Neural cell (in vitro differentiated cells): ENCODE measurements at regions not wholly inside any gene's neighbourhood (a gene's known extent, or its start where the extent isn't known, plus 50 kb on each side); places are given as distances from the start of the nearest gene placed in this dataset.
A peak's percentile ranks its signal among the peaks of the same experiment; 100 is the strongest.

ENCODE experiments used
- EP300 ChIP-seq: fragments of 450-650 bp; conservative IDR thresholded peaks from 2 replicates; pipeline ENCODE4 v1.6.1; 2014; ENCODE audit warnings: antibody characterized with exemption, mild to moderate bottlenecking, moderate library complexity; ENCODE audit not compliant: poor library complexity, severe bottlenecking
- POLR2AphosphoS5 ChIP-seq: IDR thresholded peaks from 2 replicates; pipeline ENCODE4 v1.6.1; 2012
- RAD21 ChIP-seq: fragments of 450-650 bp; conservative IDR thresholded peaks from 2 replicates; pipeline ENCODE4 v1.6.1; 2014; ENCODE audit warnings: antibody characterized with exemption, mild to moderate bottlenecking, moderate library complexity
- TF ChIP-seq, protein P1 (sequence below): fragments of 450-650 bp; IDR thresholded peaks from 2 replicates; pipeline ENCODE4 v1.5.1; 2014; ENCODE audit warnings: antibody characterized with exemption, mild to moderate bottlenecking, moderate library complexity; ENCODE audit not compliant: poor library complexity, severe bottlenecking

DNA sequence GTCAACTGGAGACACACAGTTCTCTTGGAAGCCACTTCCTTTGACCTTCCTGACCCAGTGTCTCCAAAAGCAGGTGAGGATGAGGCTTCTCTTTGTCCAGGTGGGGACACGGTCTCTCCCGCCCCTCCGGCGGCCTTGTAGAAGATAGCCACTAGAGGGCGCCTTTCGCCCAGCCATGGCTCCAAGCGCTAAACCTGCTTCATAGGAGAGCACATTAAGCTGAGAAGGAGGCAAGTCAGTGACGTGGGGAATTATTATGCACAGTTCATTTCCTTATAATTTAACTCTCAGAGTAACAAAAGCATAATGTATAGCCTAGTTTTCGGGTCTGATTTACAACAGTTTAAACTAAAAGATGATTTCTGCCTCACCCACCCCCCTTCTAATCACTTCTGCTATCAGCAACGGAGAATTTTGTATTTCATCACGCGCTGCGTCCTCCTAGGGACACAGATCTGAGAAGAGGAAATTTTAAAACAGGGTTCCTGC lies 208.7 kb downstream of the ICOS start:
- TF ChIP-seq, protein P1, sequence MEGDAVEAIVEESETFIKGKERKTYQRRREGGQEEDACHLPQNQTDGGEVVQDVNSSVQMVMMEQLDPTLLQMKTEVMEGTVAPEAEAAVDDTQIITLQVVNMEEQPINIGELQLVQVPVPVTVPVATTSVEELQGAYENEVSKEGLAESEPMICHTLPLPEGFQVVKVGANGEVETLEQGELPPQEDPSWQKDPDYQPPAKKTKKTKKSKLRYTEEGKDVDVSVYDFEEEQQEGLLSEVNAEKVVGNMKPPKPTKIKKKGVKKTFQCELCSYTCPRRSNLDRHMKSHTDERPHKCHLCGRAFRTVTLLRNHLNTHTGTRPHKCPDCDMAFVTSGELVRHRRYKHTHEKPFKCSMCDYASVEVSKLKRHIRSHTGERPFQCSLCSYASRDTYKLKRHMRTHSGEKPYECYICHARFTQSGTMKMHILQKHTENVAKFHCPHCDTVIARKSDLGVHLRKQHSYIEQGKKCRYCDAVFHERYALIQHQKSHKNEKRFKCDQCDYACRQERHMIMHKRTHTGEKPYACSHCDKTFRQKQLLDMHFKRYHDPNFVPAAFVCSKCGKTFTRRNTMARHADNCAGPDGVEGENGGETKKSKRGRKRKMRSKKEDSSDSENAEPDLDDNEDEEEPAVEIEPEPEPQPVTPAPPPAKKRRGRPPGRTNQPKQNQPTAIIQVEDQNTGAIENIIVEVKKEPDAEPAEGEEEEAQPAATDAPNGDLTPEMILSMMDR = peak; percentile 94
- peak; percentile 96 for TF ChIP-seq RAD21
- TF ChIP-seq POLR2AphosphoS5 = no peak
- TF ChIP-seq EP300 = no peak
